Suprapubic skin (tissue), 4 donors: ENCODE measurements at regions not wholly inside any gene's neighbourhood (a gene's known extent, or its start where the extent isn't known, plus 50 kb on each side); places are given as distances from the start of the nearest gene placed in this dataset.

Experiments used
- EP300 ChIP-seq: sonication (generic); formaldehyde crosslinking; IDR thresholded peaks from one replicate; pipeline ENCODE4 v1.6.1; 2017; ENCODE audit warnings: antibody characterized with exemption
- POLR2A ChIP-seq, 2 donors: fragments of 450-650 bp; IDR thresholded peaks; one replicate each; pipeline ENCODE4 v1.6.1; 2017; ENCODE audit warnings: antibody characterized with exemption in 2 of 2, mild to moderate bottlenecking in 2 of 2, moderate library complexity in 2 of 2
- POLR2AphosphoS5 ChIP-seq, 3 donors: sonication (generic); formaldehyde crosslinking; IDR thresholded peaks; one replicate each; pipeline ENCODE4 v1.6.1; 2017; ENCODE audit warnings: antibody characterized with exemption in 3 of 3
- TF ChIP-seq, protein P1 (sequence below), 2 donors: fragments of 200-600 bp in 1 of 2; fragments of 450-650 bp in 1 of 2; sonication (generic) in 1 of 2; IDR thresholded peaks; one replicate each; pipeline ENCODE4 v1.5.1; 2016 to 2019; ENCODE audit warnings: antibody characterized with exemption in 2 of 2, mild to moderate bottlenecking in 1 of 2, moderate library complexity in 1 of 2

DNA sequence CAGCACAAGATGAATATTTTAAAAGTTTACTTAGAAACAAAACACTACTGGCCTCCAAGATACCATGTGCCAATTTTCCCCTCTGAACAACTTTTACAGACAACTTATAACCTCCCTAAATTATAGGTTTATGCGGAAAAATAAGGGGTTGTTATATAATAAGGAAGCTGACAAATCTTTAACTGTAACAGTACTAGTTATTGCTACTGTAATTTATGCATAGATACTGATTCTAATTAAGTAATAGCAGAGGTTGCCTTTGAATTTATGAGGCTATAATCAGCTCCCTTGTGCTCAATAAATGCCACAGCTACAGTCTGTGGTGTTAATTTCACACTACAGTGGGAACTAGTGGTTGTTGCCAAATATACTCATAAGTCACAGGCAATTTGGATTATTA, 291.3 kb upstream of the PCSK5 start:
- TF ChIP-seq, protein P1, sequence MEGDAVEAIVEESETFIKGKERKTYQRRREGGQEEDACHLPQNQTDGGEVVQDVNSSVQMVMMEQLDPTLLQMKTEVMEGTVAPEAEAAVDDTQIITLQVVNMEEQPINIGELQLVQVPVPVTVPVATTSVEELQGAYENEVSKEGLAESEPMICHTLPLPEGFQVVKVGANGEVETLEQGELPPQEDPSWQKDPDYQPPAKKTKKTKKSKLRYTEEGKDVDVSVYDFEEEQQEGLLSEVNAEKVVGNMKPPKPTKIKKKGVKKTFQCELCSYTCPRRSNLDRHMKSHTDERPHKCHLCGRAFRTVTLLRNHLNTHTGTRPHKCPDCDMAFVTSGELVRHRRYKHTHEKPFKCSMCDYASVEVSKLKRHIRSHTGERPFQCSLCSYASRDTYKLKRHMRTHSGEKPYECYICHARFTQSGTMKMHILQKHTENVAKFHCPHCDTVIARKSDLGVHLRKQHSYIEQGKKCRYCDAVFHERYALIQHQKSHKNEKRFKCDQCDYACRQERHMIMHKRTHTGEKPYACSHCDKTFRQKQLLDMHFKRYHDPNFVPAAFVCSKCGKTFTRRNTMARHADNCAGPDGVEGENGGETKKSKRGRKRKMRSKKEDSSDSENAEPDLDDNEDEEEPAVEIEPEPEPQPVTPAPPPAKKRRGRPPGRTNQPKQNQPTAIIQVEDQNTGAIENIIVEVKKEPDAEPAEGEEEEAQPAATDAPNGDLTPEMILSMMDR (IDR thresholded peaks at IDR 0.05): no peak
- no peak for TF ChIP-seq POLR2A (IDR thresholded peaks at IDR 0.05)
- TF ChIP-seq POLR2AphosphoS5 (IDR thresholded peaks at IDR 0.05): no peak
- no peak for TF ChIP-seq EP300
